ENCODE measurements at regions not wholly inside any gene's neighbourhood (a gene's known extent, or its start where the extent isn't known, plus 50 kb on each side); places are given as distances from the start of the nearest gene placed in this dataset.

GRCh38 chr17:14006249-14006942 lies 62.9 kb upstream of the COX10 start:
- H3K9me3 ChIP-seq = no peaks in the 10 kb centered on the region
- TF ChIP-seq CTCF (IDR thresholded peaks at IDR 0.05) (no peak), POLR2A (IDR thresholded peaks at IDR 0.05) (no peak), POLR2AphosphoS5 (IDR thresholded peaks at IDR 0.05) (no peak), EP300 (IDR thresholded peaks at IDR 0.05) (no peak)
- WGBS, 2 donors = 97 to 100% methylated on average over 1 of the region's 1 CpG

GRCh38 chr17:14007951-14008350 lies 61.4 kb upstream of the COX10 start:
- Histone ChIP-seq H3K9me3 (no peaks in the 10 kb centered on the region), H3K4me3 (no peak overlapping the region), H3K4me1 (no peaks in the 10 kb centered on the region), H3K27ac (no peak overlapping the region), H3K36me3 (no peaks in the 10 kb centered on the region), H3K27me3 (no peaks in the 10 kb centered on the region)
- TF ChIP-seq POLR2A (IDR thresholded peaks at IDR 0.05) (no peak), EP300 (IDR thresholded peaks at IDR 0.05) (no peak), CTCF (IDR thresholded peaks at IDR 0.05) (no peak), POLR2AphosphoS5 (IDR thresholded peaks at IDR 0.05) (no peak)
- WGBS, 2 donors = 92 to 97% methylated on average over 2 of the region's 2 CpGs
- ATAC-seq (ENCODE audit: low FRiP score in 2 of 2) (no peak), DNase-seq (no peak)

More at GRCh38 chr17:14006249-14006942, 62.9 kb upstream of the COX10 start:
- no peaks in the 10 kb centered on the region for H3K4me1 ChIP-seq
- no peak for ATAC-seq (ENCODE audit: low FRiP score in 2 of 2)
- H3K27me3 ChIP-seq = no peaks in the 10 kb centered on the region
- no peak overlapping the region for H3K4me3 ChIP-seq
- H3K36me3 ChIP-seq = no peaks in the 10 kb centered on the region
- no peak for DNase-seq
- no peak overlapping the region for H3K27ac ChIP-seq

DNA sequence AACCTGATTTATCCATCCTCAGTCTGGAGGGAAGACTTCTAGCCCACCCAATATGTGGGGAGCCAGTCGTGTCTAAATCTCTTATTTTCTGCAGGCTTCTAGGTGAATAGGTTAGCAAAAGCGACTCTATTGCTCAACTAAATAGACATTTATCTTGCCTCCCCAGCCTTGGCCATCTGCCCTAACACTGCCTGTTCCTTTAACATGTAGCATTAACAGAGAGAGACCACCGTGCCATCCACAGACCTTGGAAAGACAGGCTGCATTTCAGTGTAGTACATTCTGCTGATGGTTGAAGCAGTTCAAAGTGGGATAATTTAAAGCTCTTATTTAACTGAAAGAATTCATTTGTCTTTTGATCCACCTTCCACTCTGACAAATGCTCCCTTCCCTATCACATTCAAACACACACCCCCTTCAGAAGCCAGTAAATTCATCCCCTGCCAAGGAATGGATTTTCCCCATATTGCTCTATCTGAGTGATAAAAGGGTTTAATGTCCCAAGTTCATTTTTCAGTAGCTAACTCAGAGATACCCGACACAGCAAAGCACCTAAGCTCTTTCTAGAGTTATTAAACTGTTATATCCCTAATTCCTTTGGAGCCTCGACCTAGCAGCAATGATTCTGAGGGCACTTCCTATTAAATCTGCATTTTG lies 58.1 kb upstream of the COX10 start:
- DNase-seq (no peak), ATAC-seq (ENCODE audit: low FRiP score in 2 of 2) (no peak)
- no peak overlapping the region for H3K4me3 ChIP-seq
- H3K9me3 ChIP-seq = no peaks in the 10 kb centered on the region
- H3K27me3 ChIP-seq = no peaks in the 10 kb centered on the region
- no peaks in the 10 kb centered on the region for H3K4me1 ChIP-seq
- TF ChIP-seq POLR2AphosphoS5 (IDR thresholded peaks at IDR 0.05) = no peak
- TF ChIP-seq POLR2A (IDR thresholded peaks at IDR 0.05) = no peak
- no peak for TF ChIP-seq EP300 (IDR thresholded peaks at IDR 0.05)
- no peak for TF ChIP-seq CTCF (IDR thresholded peaks at IDR 0.05)
- H3K36me3 ChIP-seq = no peaks in the 10 kb centered on the region
- H3K27ac ChIP-seq = no peak overlapping the region
- WGBS, 2 donors = 63 to 72% methylated on average over 5 of the region's 5 CpGs

DNA sequence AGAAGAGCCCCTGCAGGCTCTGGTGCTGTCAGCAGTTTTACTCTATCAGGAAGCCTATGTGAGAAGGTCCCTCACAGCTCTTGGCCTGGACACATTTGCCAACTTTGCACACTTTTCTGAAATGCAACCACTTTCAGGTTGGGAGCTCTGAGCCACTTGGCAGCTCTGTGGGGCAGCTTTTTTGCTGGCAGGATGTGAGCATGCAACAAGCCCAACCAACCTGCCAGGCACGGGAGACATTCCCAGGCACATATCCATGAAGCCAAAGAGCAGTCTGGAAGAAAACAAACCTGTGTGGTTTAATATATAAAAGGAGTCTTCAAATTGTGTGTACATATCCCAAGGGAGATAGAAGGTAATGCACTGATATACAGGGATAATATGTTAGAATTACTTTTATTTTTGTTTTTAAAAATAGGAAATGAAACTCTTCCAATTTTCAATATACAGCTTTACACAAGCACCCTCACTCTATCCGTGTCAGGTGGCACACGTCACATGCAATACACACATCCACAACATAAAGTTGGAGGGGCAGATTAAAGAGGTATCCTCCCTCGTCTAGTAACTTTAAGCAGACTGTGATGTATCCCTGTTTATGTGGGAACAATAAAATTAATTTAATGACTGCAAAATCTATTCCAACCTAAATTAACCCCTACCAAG lies 57.4 kb upstream of the COX10 start:
- no peak overlapping the region for H3K4me3 ChIP-seq
- H3K4me1 ChIP-seq = no peaks in the 10 kb centered on the region
- 71 to 75% methylated on average over 4 of the region's 4 CpGs for WGBS, 2 donors
- H3K36me3 ChIP-seq = no peaks in the 10 kb centered on the region
- DNase-seq (no peak), ATAC-seq (ENCODE audit: low FRiP score in 2 of 2) (no peak)
- no peaks in the 10 kb centered on the region for H3K27me3 ChIP-seq
- H3K9me3 ChIP-seq = no peaks in the 10 kb centered on the region
- no peak for TF ChIP-seq CTCF (IDR thresholded peaks at IDR 0.05)
- no peak overlapping the region for H3K27ac ChIP-seq
